Body of pancreas (tissue), 4 donors: ENCODE measurements at regions not wholly inside any gene's neighbourhood (a gene's known extent, or its start where the extent isn't known, plus 50 kb on each side); places are given as distances from the start of the nearest gene placed in this dataset.

Experiments
- CTCF ChIP-seq, 7 experiments: fragments of 450-650 bp in 4 of 7; fragments of 200-600 bp in 3 of 7; sonication (generic) in 3 of 7; IDR thresholded peaks; one replicate each; pipeline ENCODE4 v1.5.1; 2016 to 2019; ENCODE audit warnings: antibody characterized with exemption in 7 of 7
- POLR2A ChIP-seq, 3 donors: fragments of 450-650 bp; IDR thresholded peaks; one replicate each; pipeline ENCODE4 v1.6.1; 2016; ENCODE audit warnings: antibody characterized with exemption in 3 of 3, mild to moderate bottlenecking in 2 of 3

DNA sequence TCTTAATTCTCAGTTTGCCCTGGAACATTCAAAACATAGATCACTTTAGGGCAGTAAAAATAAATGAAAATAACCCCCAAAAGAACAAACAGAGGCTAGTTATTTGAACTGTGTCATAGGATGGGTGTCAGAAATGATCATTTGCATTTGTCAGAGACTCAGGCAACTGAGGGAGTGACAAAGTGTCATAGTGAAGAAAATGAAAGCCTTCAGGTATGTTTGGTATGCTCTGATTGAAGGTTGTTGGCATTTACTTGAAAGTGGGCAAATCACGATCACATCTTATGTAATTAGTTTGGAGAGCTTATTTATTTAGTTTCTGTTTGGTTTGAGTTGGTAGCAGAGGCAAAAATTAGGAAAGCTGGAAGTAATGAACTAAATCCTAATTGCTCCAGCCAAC, 880.9 kb downstream of the ANKRD7 start:
- TF ChIP-seq CTCF (IDR thresholded peaks at IDR 0.05) (no peak), POLR2A (IDR thresholded peaks at IDR 0.05) (no peak)
